Karpas-422 (cell line): ENCODE measurements at regions not wholly inside any gene's neighbourhood (a gene's known extent, or its start where the extent isn't known, plus 50 kb on each side); places are given as distances from the start of the nearest gene placed in this dataset.

ENCODE experiments used
- DNase-seq: peaks from one replicate; pipeline ENCODE4 v3.0.0-alpha.2; 2015
- H2AFZ ChIP-seq: fragments of 200-600 bp; sonication (generic); 2 replicates; pipeline ENCODE4 v1.6.1; 2014; ENCODE audit warnings: antibody characterized with exemption, low read length, mixed read lengths
- H3K27ac ChIP-seq: fragments of 200-600 bp; sonication (generic); 2 replicates; pipeline ENCODE4 v1.5.1; 2014; ENCODE audit warnings: mild to moderate bottlenecking, low read length, moderate library complexity
- H3K27me3 ChIP-seq: fragments of 200-600 bp; sonication (generic); 2 replicates; pipeline ENCODE4 v1.6.1; 2014; ENCODE audit warnings: low read length, mixed read lengths
- H3K36me3 ChIP-seq: fragments of 200-600 bp; sonication (generic); 2 replicates; pipeline ENCODE4 v1.6.1; 2014; ENCODE audit warnings: low read length, mixed read lengths; ENCODE audit not compliant: insufficient read depth
- H3K4me1 ChIP-seq: fragments of 200-600 bp; sonication (generic); 2 replicates; pipeline ENCODE4 v1.6.1; 2014; ENCODE audit warnings: mild to moderate bottlenecking, low read length, mixed read lengths
- H3K4me2 ChIP-seq: fragments of 200-600 bp; sonication (generic); 2 replicates; pipeline ENCODE4 v1.6.1; 2014; ENCODE audit warnings: low read length, low read depth, mild to moderate bottlenecking; ENCODE audit not compliant: poor library complexity, severe bottlenecking
- H3K4me3 ChIP-seq: fragments of 200-600 bp; sonication (generic); 2 replicates; pipeline ENCODE4 v1.5.1; 2014; ENCODE audit warnings: mild to moderate bottlenecking, antibody characterized with exemption, low read length, mixed read lengths
- H3K79me2 ChIP-seq: fragments of 200-600 bp; sonication (generic); 2 replicates; pipeline ENCODE4 v1.6.1; 2014; ENCODE audit warnings: mild to moderate bottlenecking, low read length, mixed read lengths
- H3K9ac ChIP-seq: fragments of 200-600 bp; sonication (generic); 2 replicates; pipeline ENCODE4 v1.6.0; 2014; ENCODE audit warnings: low read length
- H3K9me2 ChIP-seq: fragments of 200-600 bp; sonication (generic), shearing (Covaris generic); replicated peaks from 2 replicates; pipeline ENCODE4 v1.6.0; 2014; ENCODE audit warnings: mild to moderate bottlenecking, low read length, moderate library complexity; ENCODE audit not compliant: insufficient read depth
- H3K9me3 ChIP-seq: fragments of 300-700, 200-600 bp; sonication (generic); 2 replicates; pipeline ENCODE4 v1.6.1; 2014; ENCODE audit warnings: low read length, mixed read lengths
- H4K20me1 ChIP-seq: fragments of 200-600 bp; sonication (generic); 2 replicates; pipeline ENCODE4 v1.6.1; 2014; ENCODE audit warnings: mild to moderate bottlenecking, antibody characterized with exemption, low read length, low read depth; ENCODE audit not compliant: insufficient read depth

- H4K20me1 ChIP-seq = 0 out of 2 replicates have a peak, but pooled peaks cover 3% of the 10 kb centered on the region
Measured at GRCh38 chr3:127405010-127405598, 117.3 kb upstream of the PRR20G start.

GRCh38 chr3:127404221-127405009 is 116.6 kb upstream of the PRR20G start:
- no peak overlapping the region for H3K4me3 ChIP-seq
- H3K9me3 ChIP-seq = no peaks in the 10 kb centered on the region
- H3K36me3 ChIP-seq = no peaks in the 10 kb centered on the region
- no peaks in the 10 kb centered on the region for H3K9me2 ChIP-seq
- no peak for DNase-seq
- H3K79me2 ChIP-seq = no peaks in the 10 kb centered on the region
- H3K4me2 ChIP-seq = no peak overlapping the region
- no peaks in the 10 kb centered on the region for H3K4me1 ChIP-seq
- no peaks in the 10 kb centered on the region for H3K27me3 ChIP-seq
- H3K27ac ChIP-seq = no peak overlapping the region
- H4K20me1 ChIP-seq = no peaks in the 10 kb centered on the region
- H3K9ac ChIP-seq = no peak overlapping the region
- H2AFZ ChIP-seq = no peak overlapping the region

More at GRCh38 chr3:127405010-127405598, 117.3 kb upstream of the PRR20G start:
- no peaks in the 10 kb centered on the region for H3K9me2 ChIP-seq
- no peaks in the 10 kb centered on the region for H3K9me3 ChIP-seq
- no peak overlapping the region for H3K27ac ChIP-seq
- H3K4me2 ChIP-seq = no peak overlapping the region
- H3K9ac ChIP-seq = no peak overlapping the region
- H3K4me1 ChIP-seq = no peaks in the 10 kb centered on the region
- DNase-seq = no peak
- H3K79me2 ChIP-seq = no peaks in the 10 kb centered on the region
- no peak overlapping the region for H3K4me3 ChIP-seq
- H2AFZ ChIP-seq = no peak overlapping the region
- H3K36me3 ChIP-seq = no peaks in the 10 kb centered on the region
- no peaks in the 10 kb centered on the region for H3K27me3 ChIP-seq

GRCh38 chr3:127403795-127404194 is 115.9 kb upstream of the PRR20G start:
- no peaks in the 10 kb centered on the region for H3K4me1 ChIP-seq
- no peak overlapping the region for H3K4me3 ChIP-seq
- H3K79me2 ChIP-seq = no peaks in the 10 kb centered on the region
- no peaks in the 10 kb centered on the region for H3K9me3 ChIP-seq
- no peaks in the 10 kb centered on the region for H3K36me3 ChIP-seq
- H3K4me2 ChIP-seq = no peak overlapping the region
- DNase-seq = no peak
- H3K9ac ChIP-seq = no peak overlapping the region
- no peaks in the 10 kb centered on the region for H3K27me3 ChIP-seq
- H3K9me2 ChIP-seq = no peaks in the 10 kb centered on the region
- H2AFZ ChIP-seq = no peak overlapping the region
- no peaks in the 10 kb centered on the region for H4K20me1 ChIP-seq
- H3K27ac ChIP-seq = no peak overlapping the region

- H3K79me2 ChIP-seq = no peaks in the 10 kb centered on the region
- H2AFZ ChIP-seq = no peak overlapping the region
- H3K4me1 ChIP-seq = no peaks in the 10 kb centered on the region
- H3K9me2 ChIP-seq = no peaks in the 10 kb centered on the region
- no peak for DNase-seq
- no peak overlapping the region for H3K9ac ChIP-seq
- no peaks in the 10 kb centered on the region for H4K20me1 ChIP-seq
- no peak overlapping the region for H3K4me2 ChIP-seq
- no peaks in the 10 kb centered on the region for H3K36me3 ChIP-seq
- H3K9me3 ChIP-seq = no peaks in the 10 kb centered on the region
- no peak overlapping the region for H3K27ac ChIP-seq
- H3K27me3 ChIP-seq = no peaks in the 10 kb centered on the region
- no peak overlapping the region for H3K4me3 ChIP-seq
Measured at GRCh38 chr3:127399154-127399553, 111.3 kb upstream of the PRR20G start.

GRCh38 chr3:127396473-127396872 is 108.6 kb upstream of the PRR20G start:
- Histone ChIP-seq H3K9ac (no peak overlapping the region), H3K9me3 (no peaks in the 10 kb centered on the region), H3K79me2 (no peaks in the 10 kb centered on the region)

GRCh38 chr3:127395663-127396355 is 108.0 kb upstream of the PRR20G start:
- Histone ChIP-seq H3K9me2 (no peaks in the 10 kb centered on the region), H3K9ac (no peak overlapping the region), H2AFZ (no peak overlapping the region), H3K4me3 (no peak overlapping the region), H3K4me2 (no peak overlapping the region), H3K36me3 (no peaks in the 10 kb centered on the region), H4K20me1 (no peaks in the 10 kb centered on the region), H3K4me1 (peaks cover 7% of the 10 kb centered on the region), H3K27ac (no peak overlapping the region), H3K9me3 (no peaks in the 10 kb centered on the region), H3K27me3 (no peaks in the 10 kb centered on the region), H3K79me2 (no peaks in the 10 kb centered on the region)
- DNase-seq = no peak

More at GRCh38 chr3:127396473-127396872, 108.6 kb upstream of the PRR20G start:
- Histone ChIP-seq H3K9me2 (no peaks in the 10 kb centered on the region), H3K36me3 (no peaks in the 10 kb centered on the region), H2AFZ (no peak overlapping the region), H3K27ac (no peak overlapping the region), H3K4me3 (no peak overlapping the region), H3K27me3 (no peaks in the 10 kb centered on the region), H4K20me1 (no peaks in the 10 kb centered on the region), H3K4me2 (no peak overlapping the region), H3K4me1 (peaks cover 7% of the 10 kb centered on the region)
- no peak for DNase-seq

GRCh38 chr3:127394984-127395662 is 107.3 kb upstream of the PRR20G start:
- H4K20me1 ChIP-seq = no peaks in the 10 kb centered on the region
- H3K36me3 ChIP-seq = no peaks in the 10 kb centered on the region
- no peak overlapping the region for H3K4me2 ChIP-seq
- H3K27ac ChIP-seq = no peak overlapping the region
- no peaks in the 10 kb centered on the region for H3K9me2 ChIP-seq
- no peaks in the 10 kb centered on the region for H3K9me3 ChIP-seq
- no peak overlapping the region for H3K9ac ChIP-seq
- no peak overlapping the region for H2AFZ ChIP-seq
- no peaks in the 10 kb centered on the region for H3K79me2 ChIP-seq
- H3K4me3 ChIP-seq = no peak overlapping the region
- H3K27me3 ChIP-seq = no peaks in the 10 kb centered on the region
- H3K4me1 ChIP-seq = peaks cover 7% of the 10 kb centered on the region
- no peak for DNase-seq

- Histone ChIP-seq H3K27me3 (no peaks in the 10 kb centered on the region), H3K36me3 (no peaks in the 10 kb centered on the region), H3K79me2 (no peaks in the 10 kb centered on the region), H3K4me1 (peaks cover 7% of the 10 kb centered on the region), H2AFZ (no peak overlapping the region), H3K9me2 (no peaks in the 10 kb centered on the region), H3K9me3 (no peaks in the 10 kb centered on the region), H3K4me3 (no peak overlapping the region), H4K20me1 (no peaks in the 10 kb centered on the region), H3K9ac (no peak overlapping the region), H3K27ac (no peak overlapping the region), H3K4me2 (no peak overlapping the region)
- DNase-seq = no peak
Measured at GRCh38 chr3:127394031-127394430, 106.2 kb upstream of the PRR20G start.
